GM23338 (cell line): ENCODE measurements at regions not wholly inside any gene's neighbourhood (a gene's known extent, or its start where the extent isn't known, plus 50 kb on each side); places are given as distances from the start of the nearest gene placed in this dataset.
"Not testable (repeated sequence)": the region's sequence is repeated elsewhere in the genome, so short reads cannot be mapped to it uniquely, and the experiment has no call there.

Experiments used
- ATAC-seq: fragments of 200-7000 bp; cut with Tn5 transposase; 3 replicates; pipeline ENCODE4 v1.9.1; 2020
- DNase-seq: peaks from one replicate; pipeline ENCODE4 v3.0.0-alpha.2; 2015; ENCODE audit warnings: low spot score
- H2AFZ ChIP-seq: fragments of 200-600 bp; sonication (generic); 2 replicates; pipeline ENCODE4 v1.8.0; 2016; ENCODE audit warnings: antibody characterized with exemption, mild to moderate bottlenecking, moderate library complexity
- H3F3A ChIP-seq: fragments of 200-600 bp; sonication (generic); replicated peaks from 2 replicates; pipeline ENCODE4 v1.8.0; 2017; ENCODE audit warnings: antibody characterized with exemption, mixed run types, low read depth
- H3K27ac ChIP-seq: fragments of 200-600 bp; sonication (generic); 2 replicates; pipeline ENCODE4 v1.6.1; 2016; ENCODE audit warnings: low read depth
- H3K27me3 ChIP-seq: fragments of 200-600 bp; sonication (generic); 2 replicates; pipeline ENCODE4 v1.8.0; 2016; ENCODE audit warnings: mild to moderate bottlenecking, mixed run types, moderate library complexity; ENCODE audit not compliant: insufficient read depth
- H3K36me3 ChIP-seq: fragments of 200-600 bp; sonication (generic); 2 replicates; pipeline ENCODE4 v1.8.0; 2016; ENCODE audit warnings: mild to moderate bottlenecking; ENCODE audit not compliant: insufficient read depth
- H3K4me1 ChIP-seq: fragments of 200-600 bp; sonication (generic); 2 replicates; pipeline ENCODE4 v1.8.0; 2016; ENCODE audit warnings: mild to moderate bottlenecking, moderate library complexity; ENCODE audit not compliant: insufficient read depth
- H3K4me2 ChIP-seq: fragments of 200-600 bp; sonication (generic); 2 replicates; pipeline ENCODE4 v1.7.1; 2017; ENCODE audit warnings: mixed run types
- H3K4me3 ChIP-seq: fragments of 200-600 bp; sonication (generic); 2 replicates; pipeline ENCODE4 v1.6.1; 2016; ENCODE audit warnings: mixed run types
- H3K79me2 ChIP-seq: fragments of 200-600 bp; sonication (generic); replicated peaks from 2 replicates; pipeline ENCODE4 v1.8.0; 2017; ENCODE audit warnings: mild to moderate bottlenecking; ENCODE audit not compliant: insufficient read depth
- H3K9me2 ChIP-seq: fragments of 200-600 bp; sonication (generic); 2 replicates; pipeline ENCODE4 v1.8.0; 2017; ENCODE audit not compliant: insufficient read depth
- H4K20me1 ChIP-seq: fragments of 200-600 bp; sonication (generic); replicated peaks from 2 replicates; pipeline ENCODE4 v1.8.0; 2017; ENCODE audit warnings: mild to moderate bottlenecking; ENCODE audit not compliant: insufficient read depth
- H3K27ac Mint-ChIP-seq: 2 replicates; pipeline ENCODE4 v1.8.0; 2020; ENCODE audit warnings: inconsistent platforms, mild to moderate bottlenecking, moderate library complexity, mixed read lengths
- H3K27me3 Mint-ChIP-seq: 3 replicates; pipeline ENCODE4 v1.8.0; 2022; ENCODE audit warnings: low read depth, mild to moderate bottlenecking, moderate library complexity, mixed read lengths, inconsistent platforms; ENCODE audit not compliant: insufficient read depth, poor library complexity
- H3K36me3 Mint-ChIP-seq: 3 replicates; pipeline ENCODE4 v1.8.0; 2021; ENCODE audit warnings: low read depth, mild to moderate bottlenecking, inconsistent platforms, moderate library complexity, mixed read lengths
- H3K4me1 Mint-ChIP-seq: 3 replicates; pipeline ENCODE4 v1.8.0; 2020; ENCODE audit warnings: mild to moderate bottlenecking, inconsistent platforms, mixed read lengths
- H3K4me3 Mint-ChIP-seq: 3 replicates; pipeline ENCODE4 v1.8.0; 2021; ENCODE audit warnings: moderate library complexity, mild to moderate bottlenecking, inconsistent platforms, mixed read lengths
- H3K9me3 Mint-ChIP-seq: 3 replicates; pipeline ENCODE4 v1.8.0; 2020; ENCODE audit warnings: moderate library complexity, mild to moderate bottlenecking, inconsistent platforms, mixed read lengths
- CREB1 ChIP-seq: fragments of 250-450 bp; sonication (Bioruptor Pico); IDR thresholded peaks from 2 replicates; pipeline ENCODE4 v1.5.0; 2020; ENCODE audit warnings: low read depth, mild to moderate bottlenecking, moderate library complexity
- CTCF ChIP-seq, 2 experiments: fragments of 200-600 bp in 1 of 2; sonication (generic) in 1 of 2; conservative IDR thresholded peaks; 2 replicates each; pipeline versions ENCODE4 v1.5.1 to v1.6.1; 2016 to 2017; ENCODE audit warnings: antibody characterized with exemption in 2 of 2, low read depth in 2 of 2, mild to moderate bottlenecking in 2 of 2, moderate library complexity in 1 of 2
- ETS1 ChIP-seq: IDR thresholded peaks from 2 replicates; pipeline ENCODE4 v1.6.1; 2016; ENCODE audit warnings: antibody characterized with exemption
- EZH2 ChIP-seq: fragments of 200-600 bp; sonication (generic); IDR thresholded peaks from one replicate; pipeline ENCODE4 v1.8.0; 2017; ENCODE audit warnings: antibody characterized with exemption, mild to moderate bottlenecking, low read depth; ENCODE audit not compliant: unreplicated experiment
- EZH2phosphoT487 ChIP-seq: fragments of 200-600 bp; sonication (generic); IDR thresholded peaks from one replicate; pipeline ENCODE4 v1.8.1; 2018; ENCODE audit warnings: antibody characterized with exemption; ENCODE audit not compliant: unreplicated experiment
- JUNB ChIP-seq: IDR thresholded peaks from one replicate; pipeline ENCODE4 v1.6.1; 2016; ENCODE audit warnings: antibody characterized with exemption; ENCODE audit not compliant: unreplicated experiment
- NANOG ChIP-seq: IDR thresholded peaks from 2 replicates; pipeline ENCODE4 v1.6.1; 2016; ENCODE audit warnings: antibody characterized with exemption, borderline replicate concordance
- POLR2AphosphoS5 ChIP-seq: IDR thresholded peaks from 2 replicates; pipeline ENCODE4 v1.6.1; 2016; ENCODE audit warnings: antibody characterized with exemption, low read depth
- STAT1 ChIP-seq: IDR thresholded peaks from one replicate; pipeline ENCODE4 v1.6.1; 2016; ENCODE audit warnings: antibody characterized with exemption; ENCODE audit not compliant: unreplicated experiment
- ZNF114 ChIP-seq: fragments of 250-450 bp; sonication (Bioruptor Pico); IDR thresholded peaks from 2 replicates; pipeline ENCODE4 v1.5.0; 2020; ENCODE audit warnings: mild to moderate bottlenecking, moderate library complexity
- TF ChIP-seq, protein P1 (sequence below): fragments of 250-450 bp; sonication (Bioruptor Pico); IDR thresholded peaks from 2 replicates; pipeline ENCODE4 v1.5.0; 2020; ENCODE audit warnings: mild to moderate bottlenecking, moderate library complexity

GRCh38 chr10:3874610-3874989 is 89.6 kb upstream of the KLF6 start:
- not testable (repeated sequence) for DNase-seq, ATAC-seq, H3K4me3 Mint-ChIP-seq, H3K36me3 Mint-ChIP-seq, H3K9me2 ChIP-seq, H3K27me3 Mint-ChIP-seq, H2AFZ ChIP-seq, H4K20me1 ChIP-seq, H3K9me3 Mint-ChIP-seq, H3F3A ChIP-seq, H3K79me2 ChIP-seq, H3K36me3 ChIP-seq, H3K4me3 ChIP-seq, H3K4me2 ChIP-seq, H3K27ac Mint-ChIP-seq, H3K27ac ChIP-seq, H3K27me3 ChIP-seq
- peaks cover 21% of the 10 kb centered on the region for H3K4me1 ChIP-seq
- peaks cover 13% of the 10 kb centered on the region for H3K4me1 Mint-ChIP-seq

- no peak overlapping the region for H3K4me3 ChIP-seq
- H3K27ac Mint-ChIP-seq: no peak overlapping the region
- no peaks in the 10 kb centered on the region for H3K36me3 ChIP-seq
- no peaks in the 10 kb centered on the region for H3K9me3 Mint-ChIP-seq
- H3K9me2 ChIP-seq: 0 out of 2 replicates have a peak, but pooled peaks cover 6% of the 10 kb centered on the region
- H3K27ac ChIP-seq: no peak overlapping the region
- H3K36me3 Mint-ChIP-seq: no peaks in the 10 kb centered on the region
- H3K4me3 Mint-ChIP-seq: no peak overlapping the region
- no peaks in the 10 kb centered on the region for H3K79me2 ChIP-seq
- H3K4me1 Mint-ChIP-seq: peaks cover 19% of the 10 kb centered on the region
- no peak overlapping the region for H2AFZ ChIP-seq
- no peak overlapping the region for H3K4me2 ChIP-seq
- no peaks in the 10 kb centered on the region for H3K27me3 ChIP-seq
- no peak for TF ChIP-seq CREB1 (CRISPR knock-in tag)
- no peak for TF ChIP-seq ZNF114
- TF ChIP-seq NANOG: no peak
- TF ChIP-seq, protein P1, sequence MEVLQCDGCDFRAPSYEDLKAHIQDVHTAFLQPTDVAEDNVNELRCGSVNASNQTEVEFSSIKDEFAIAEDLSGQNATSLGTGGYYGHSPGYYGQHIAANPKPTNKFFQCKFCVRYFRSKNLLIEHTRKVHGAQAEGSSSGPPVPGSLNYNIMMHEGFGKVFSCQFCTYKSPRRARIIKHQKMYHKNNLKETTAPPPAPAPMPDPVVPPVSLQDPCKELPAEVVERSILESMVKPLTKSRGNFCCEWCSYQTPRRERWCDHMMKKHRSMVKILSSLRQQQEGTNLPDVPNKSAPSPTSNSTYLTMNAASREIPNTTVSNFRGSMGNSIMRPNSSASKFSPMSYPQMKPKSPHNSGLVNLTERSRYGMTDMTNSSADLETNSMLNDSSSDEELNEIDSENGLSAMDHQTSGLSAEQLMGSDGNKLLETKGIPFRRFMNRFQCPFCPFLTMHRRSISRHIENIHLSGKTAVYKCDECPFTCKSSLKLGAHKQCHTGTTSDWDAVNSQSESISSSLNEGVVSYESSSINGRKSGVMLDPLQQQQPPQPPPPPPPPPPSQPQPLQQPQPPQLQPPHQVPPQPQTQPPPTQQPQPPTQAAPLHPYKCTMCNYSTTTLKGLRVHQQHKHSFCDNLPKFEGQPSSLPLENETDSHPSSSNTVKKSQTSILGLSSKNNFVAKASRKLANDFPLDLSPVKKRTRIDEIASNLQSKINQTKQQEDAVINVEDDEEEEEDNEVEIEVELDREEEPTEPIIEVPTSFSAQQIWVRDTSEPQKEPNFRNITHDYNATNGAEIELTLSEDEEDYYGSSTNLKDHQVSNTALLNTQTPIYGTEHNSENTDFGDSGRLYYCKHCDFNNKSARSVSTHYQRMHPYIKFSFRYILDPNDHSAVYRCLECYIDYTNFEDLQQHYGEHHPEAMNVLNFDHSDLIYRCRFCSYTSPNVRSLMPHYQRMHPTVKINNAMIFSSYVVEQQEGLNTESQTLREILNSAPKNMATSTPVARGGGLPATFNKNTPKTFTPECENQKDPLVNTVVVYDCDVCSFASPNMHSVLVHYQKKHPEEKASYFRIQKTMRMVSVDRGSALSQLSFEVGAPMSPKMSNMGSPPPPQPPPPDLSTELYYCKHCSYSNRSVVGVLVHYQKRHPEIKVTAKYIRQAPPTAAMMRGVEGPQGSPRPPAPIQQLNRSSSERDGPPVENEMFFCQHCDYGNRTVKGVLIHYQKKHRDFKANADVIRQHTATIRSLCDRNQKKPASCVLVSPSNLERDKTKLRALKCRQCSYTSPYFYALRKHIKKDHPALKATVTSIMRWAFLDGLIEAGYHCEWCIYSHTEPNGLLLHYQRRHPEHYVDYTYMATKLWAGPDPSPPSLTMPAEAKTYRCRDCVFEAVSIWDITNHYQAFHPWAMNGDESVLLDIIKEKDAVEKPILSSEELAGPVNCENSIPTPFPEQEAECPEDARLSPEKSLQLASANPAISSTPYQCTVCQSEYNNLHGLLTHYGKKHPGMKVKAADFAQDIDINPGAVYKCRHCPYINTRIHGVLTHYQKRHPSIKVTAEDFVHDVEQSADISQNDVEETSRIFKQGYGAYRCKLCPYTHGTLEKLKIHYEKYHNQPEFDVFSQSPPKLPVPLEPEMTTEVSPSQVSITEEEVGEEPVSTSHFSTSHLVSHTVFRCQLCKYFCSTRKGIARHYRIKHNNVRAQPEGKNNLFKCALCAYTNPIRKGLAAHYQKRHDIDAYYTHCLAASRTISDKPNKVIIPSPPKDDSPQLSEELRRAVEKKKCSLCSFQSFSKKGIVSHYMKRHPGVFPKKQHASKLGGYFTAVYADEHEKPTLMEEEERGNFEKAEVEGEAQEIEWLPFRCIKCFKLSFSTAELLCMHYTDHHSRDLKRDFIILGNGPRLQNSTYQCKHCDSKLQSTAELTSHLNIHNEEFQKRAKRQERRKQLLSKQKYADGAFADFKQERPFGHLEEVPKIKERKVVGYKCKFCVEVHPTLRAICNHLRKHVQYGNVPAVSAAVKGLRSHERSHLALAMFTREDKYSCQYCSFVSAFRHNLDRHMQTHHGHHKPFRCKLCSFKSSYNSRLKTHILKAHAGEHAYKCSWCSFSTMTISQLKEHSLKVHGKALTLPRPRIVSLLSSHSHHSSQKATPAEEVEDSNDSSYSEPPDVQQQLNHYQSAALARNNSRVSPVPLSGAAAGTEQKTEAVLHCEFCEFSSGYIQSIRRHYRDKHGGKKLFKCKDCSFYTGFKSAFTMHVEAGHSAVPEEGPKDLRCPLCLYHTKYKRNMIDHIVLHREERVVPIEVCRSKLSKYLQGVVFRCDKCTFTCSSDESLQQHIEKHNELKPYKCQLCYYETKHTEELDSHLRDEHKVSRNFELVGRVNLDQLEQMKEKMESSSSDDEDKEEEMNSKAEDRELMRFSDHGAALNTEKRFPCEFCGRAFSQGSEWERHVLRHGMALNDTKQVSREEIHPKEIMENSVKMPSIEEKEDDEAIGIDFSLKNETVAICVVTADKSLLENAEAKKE (CRISPR knock-in tag): no peak
- no peak for TF ChIP-seq JUNB
- TF ChIP-seq STAT1: no peak
- TF ChIP-seq EZH2phosphoT487: no peak
- TF ChIP-seq EZH2: no peak
- TF ChIP-seq CTCF (conservative IDR thresholded peaks at IDR 0.05; ENCODE audit: low read depth in 2 of 2): no peak
- no peak for TF ChIP-seq ETS1
- TF ChIP-seq POLR2AphosphoS5: no peak
- no peaks in the 10 kb centered on the region for H4K20me1 ChIP-seq
- H3F3A ChIP-seq: no peaks in the 10 kb centered on the region
- DNase-seq (peak; percentile 90), ATAC-seq (no peak)
- H3K4me1 ChIP-seq: peaks cover 21% of the 10 kb centered on the region
- peaks cover 5% of the 10 kb centered on the region for H3K27me3 Mint-ChIP-seq
Measured at GRCh38 chr10:3873728-3874461, 88.9 kb upstream of the KLF6 start.
